ENCODE measurements at regions not wholly inside any gene's neighbourhood (a gene's known extent, or its start where the extent isn't known, plus 50 kb on each side); places are given as distances from the start of the nearest gene placed in this dataset.

DNA sequence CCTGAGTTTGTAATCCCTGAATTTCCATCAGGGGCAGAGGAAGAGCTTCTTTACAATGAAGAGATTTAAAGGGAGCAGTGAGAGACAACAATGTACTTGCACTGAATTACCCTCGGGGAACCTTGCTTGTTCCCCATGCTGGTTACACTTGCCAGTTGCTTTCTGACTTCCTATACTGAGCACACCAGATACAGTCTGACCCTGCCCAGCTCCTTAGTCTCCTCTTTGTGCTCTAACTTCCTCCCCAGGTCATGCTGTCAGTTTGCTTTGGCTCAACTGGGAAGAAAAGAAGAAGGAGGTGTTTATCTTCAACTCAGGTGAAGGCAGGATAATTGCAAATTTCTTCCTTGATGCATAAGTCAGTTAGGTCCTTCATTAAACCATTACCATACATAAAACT is 658.4 kb downstream of the NYAP2 start:
- DNase-seq (ENCODE audit: low spot score) (no peak), FAIRE-seq (no peak)

DNA sequence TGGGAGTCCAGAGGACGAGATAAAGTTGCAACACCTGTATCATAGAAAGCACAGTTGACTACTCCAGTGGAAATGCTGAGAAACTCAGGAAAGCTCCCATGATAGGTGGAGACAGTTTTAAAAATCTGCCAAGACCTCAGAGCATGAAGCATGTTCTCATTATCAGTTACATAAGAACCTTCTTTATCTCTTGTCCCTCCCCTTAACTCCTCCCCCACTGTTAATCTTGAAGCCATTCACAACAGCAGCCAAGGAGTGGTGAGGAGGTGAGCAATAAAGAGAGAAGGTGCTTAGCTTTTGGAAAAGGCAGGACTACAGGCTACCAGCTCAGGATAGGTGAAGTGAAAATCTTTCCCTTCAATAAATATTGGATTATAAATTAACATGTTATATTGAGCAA is 657.9 kb downstream of the NYAP2 start:
- FAIRE-seq (no peak), DNase-seq (ENCODE audit: low spot score) (no peak)

DNA sequence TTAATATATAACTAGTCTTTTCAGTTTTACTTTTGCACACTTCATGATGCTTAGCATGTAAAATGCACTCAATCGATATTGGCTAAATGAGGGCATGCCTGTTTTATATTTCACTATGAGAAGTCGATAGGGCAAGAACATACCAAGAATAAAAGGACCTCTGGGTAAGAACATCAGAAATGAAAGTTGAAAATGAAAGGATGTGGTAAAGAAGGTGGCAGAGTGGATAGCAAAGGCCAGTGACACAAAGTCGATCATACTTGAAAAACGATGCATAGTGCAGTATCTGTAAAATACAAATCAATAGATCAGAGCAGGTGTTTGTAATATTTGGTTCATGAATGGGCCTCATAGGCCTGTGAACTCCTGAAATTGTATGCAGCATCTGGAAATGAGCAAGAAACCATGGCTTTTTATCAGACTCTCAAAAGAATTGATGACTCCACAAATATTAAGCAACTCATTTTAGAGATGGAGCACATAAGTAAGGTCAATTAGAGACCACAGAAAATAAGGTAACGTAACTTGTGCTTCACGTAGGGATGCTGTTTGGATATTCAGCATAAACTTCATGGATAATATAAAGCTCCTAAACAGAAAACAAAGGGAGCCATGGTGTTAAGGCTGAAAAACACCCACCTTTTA is 653.4 kb downstream of the NYAP2 start:
- DNase-seq (ENCODE audit: low spot score) (no peak), FAIRE-seq (no peak)

DNA sequence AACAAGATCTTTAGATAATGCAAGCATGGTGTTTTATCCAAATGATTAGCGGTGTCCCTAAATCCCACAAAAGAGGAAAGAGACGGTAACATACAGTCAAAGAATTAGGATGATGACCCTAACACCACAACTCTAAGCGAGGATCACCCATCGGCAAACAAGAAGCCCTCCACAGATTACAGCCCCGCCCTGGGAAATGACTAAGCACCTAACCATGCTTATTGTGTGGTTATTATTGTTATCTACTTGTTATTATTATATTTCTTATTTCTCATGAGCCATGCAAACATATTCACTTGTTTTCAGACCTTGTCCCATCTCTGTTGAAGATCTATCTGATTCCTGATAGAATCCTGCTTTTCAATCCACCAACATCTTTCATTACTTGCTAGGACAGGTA is 651.3 kb downstream of the NYAP2 start:
- DNase-seq (ENCODE audit: low spot score), result no peak
- FAIRE-seq, result no peak

DNA sequence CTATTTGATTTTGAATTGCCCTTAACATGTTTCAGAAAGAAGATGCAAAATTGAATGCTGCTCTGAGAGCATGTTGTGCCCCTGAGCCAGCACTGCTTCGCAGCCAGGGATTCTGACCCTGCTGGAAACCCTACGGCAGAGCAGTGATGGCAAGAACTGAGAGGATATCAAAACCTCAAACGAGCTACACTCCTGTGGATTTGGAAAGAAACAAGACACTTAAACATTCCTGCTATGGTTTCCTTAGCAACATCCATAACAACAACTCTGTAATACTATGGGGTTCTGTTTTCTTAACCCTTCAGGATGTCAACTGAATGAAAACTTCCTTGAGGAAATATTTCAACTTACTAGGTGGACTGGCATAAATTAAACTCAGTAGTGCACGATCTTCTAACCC is 649.1 kb downstream of the NYAP2 start:
- no peak for FAIRE-seq
- DNase-seq (ENCODE audit: low spot score), result peak; percentile 7

DNA sequence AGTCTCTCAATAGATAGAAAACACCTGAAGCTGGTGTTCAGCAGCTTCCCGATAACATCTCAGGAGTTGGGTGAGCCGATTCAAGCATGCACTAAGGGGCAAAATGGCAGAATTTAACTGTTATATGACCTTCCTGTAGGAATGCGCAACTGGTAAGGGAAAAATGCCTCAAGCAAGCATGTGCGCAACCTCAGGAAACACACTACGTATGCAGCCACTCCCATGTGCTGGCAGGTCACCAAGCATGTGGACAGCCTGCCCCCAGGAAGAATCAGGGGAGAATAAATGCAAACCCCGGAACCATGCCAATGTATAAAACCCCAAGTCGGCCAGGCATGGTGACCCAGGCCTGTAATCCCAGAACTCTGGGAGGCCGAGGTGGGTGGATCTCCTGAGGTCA is 645.6 kb downstream of the NYAP2 start:
- FAIRE-seq (no peak), DNase-seq (ENCODE audit: low spot score) (no peak)

DNA sequence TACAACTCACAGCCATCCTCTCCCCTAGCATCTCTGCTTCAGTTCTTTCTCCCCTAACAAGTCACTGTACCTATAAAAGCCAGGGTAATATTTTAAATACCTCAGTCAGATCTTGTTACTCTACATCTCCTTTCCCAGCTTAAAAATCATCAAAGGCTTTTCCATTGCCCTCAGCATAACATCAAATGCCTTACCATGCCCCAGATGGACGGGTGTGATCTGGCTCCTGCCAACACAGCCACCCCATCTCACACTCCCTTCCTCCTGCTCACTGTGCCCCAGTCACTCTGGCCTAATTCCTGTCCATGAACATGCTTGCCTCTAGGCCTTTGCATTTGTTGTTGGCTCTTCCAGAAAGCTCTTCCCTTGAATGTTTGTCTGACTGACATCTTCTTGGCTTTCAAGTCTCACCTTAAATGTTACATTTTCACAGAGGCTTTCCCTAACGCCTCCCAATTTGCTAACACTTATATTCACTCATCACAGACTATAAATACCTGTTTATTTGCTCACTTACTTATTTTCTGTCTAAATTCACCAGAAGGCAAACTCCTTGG is 640.9 kb downstream of the NYAP2 start:
- no peak for FAIRE-seq
- DNase-seq (ENCODE audit: low spot score), result no peak

DNA sequence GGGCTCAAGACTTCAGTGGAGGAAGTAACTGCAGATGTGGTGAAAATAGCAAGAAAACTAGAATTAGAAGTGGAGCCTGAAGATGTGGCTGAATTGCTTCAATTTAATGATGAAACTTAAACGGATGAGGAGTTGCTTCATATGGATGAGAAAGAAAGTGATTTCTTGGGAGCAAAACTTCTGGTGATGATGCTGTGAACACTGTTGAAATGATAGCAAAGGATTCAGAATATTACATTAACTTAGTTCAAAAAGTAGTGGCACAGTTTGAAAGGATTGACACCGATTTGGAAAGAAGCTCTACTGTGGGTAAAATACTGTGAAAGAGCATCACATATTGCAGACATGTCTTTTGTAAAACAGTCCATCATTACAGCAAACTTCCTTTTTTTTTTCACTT is 638.0 kb downstream of the NYAP2 start:
- no peak for FAIRE-seq
- no peak for DNase-seq (ENCODE audit: low spot score)

DNA sequence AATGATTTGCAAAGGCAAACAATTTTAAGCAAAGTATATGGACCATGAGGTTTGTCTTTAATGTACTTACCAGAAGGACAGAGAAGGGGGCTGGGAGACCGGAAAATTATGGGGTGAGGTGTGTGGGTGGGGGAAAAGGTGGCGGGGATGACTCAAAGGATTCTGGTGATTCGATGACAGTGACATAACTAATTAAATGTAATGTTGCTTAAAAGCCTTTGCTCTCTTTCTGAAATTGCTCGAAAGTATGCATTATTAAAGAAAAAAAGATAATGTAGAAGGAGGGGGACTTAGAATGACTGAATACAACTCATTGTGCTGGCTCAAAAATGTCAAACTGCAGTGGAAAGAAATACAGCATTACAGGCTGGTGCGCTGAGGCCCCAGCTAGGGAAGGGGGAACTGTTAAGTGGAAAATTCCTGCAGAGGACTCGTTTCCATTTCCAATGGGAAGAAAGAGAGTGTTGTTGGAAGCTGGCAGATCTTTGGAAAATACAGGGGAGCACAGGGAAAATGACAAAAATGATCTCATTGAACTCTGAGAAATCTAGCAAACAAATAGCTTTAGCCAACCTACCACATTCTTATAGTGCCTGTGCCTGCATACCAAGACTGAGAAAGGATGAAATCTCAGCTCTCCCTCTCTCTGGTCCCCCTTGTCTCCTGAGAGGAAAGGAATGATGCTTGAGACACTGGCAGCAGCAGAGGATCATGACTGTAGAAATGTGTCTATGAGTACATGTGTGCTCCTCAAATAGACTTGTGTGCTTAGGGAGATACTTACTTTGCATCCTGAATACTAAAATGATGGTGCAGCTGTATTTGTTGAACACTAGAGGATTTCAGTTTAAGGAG is 632.4 kb downstream of the NYAP2 start:
- DNase-seq (ENCODE audit: low spot score) (no peak), FAIRE-seq (no peak)

DNA sequence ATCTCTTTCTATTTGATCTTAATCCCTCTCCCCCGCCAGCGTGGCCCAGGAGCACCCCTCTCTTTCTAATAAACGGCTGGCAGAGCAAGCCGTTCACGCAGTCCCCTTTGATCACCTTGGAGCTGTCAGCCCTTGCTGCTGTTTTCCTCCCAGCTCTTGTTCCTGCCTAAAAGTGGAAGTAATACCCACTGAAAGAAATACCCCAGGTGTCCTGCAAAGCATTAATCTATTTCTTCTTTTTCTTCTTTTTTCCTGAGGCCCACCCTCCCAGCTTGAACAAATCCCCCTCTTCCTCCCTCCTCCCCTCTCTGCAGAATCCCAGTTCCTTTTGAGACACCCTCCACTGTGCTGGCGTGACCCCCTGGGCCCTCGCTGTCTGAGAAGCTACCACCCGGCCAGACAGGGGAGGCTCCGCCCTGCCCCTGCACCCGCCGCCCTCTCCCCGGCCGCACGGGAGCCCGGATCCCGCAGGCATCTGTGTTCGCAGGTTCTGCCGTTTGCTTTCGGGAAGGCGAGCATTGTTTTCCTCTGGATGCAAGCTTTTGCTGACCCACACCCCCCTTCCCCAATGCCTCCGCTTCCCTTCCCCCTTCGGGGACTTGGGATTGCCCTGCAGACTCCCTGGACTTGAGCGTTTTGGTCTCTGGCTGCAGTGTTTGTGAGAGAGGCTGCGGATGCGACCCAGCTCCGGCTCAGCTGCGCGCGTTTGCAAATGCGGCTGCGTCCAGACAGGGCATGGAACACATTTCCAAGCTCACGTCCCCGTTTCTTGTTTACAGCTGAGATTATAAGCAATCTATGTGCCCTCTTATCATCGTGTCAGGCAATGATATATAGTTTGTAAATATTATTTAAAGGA is 631.5 kb downstream of the NYAP2 start:
- FAIRE-seq (no peak), DNase-seq (ENCODE audit: low spot score) (peak; percentile 17)

DNA sequence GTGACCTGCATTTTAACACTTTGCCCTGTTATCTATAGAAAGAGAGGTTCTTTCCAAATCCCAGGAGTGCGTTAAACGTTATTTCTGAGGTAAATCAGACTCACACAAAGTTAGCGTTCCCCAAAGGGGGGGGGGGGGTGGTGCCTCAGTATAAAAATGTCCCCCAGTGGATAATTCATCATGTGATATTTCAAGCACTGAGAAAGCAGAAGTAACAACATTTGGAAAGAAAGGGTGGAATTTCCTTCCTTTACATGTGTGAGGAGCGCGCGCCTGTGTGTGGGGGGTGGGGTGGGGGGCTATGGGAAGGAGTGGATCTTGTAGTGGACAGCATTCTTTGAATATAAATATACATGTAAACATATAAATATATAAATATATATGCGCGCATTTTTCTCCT is 630.9 kb downstream of the NYAP2 start:
- DNase-seq (ENCODE audit: low spot score) (no peak), FAIRE-seq (no peak)

DNA sequence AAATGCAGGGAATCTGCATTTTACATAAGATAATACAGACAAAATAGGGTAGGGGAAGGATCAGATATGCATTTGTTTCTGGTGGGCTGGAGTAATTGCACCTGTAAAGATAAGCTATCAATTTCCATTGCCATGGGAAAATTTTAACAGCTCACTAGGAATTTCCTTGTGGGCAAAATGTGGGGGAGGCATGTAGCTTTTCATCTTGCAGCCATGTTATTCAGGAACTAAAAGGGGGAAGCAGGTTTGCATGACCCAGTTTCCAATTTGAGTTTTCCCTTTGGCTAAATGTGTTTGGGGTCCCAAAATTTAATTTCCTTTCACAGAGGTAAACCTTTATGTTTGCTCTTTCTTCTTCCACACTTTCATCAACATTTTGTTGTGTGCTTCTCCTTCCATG is 624.4 kb downstream of the NYAP2 start:
- DNase-seq (ENCODE audit: low spot score) (no peak), FAIRE-seq (no peak)

DNA sequence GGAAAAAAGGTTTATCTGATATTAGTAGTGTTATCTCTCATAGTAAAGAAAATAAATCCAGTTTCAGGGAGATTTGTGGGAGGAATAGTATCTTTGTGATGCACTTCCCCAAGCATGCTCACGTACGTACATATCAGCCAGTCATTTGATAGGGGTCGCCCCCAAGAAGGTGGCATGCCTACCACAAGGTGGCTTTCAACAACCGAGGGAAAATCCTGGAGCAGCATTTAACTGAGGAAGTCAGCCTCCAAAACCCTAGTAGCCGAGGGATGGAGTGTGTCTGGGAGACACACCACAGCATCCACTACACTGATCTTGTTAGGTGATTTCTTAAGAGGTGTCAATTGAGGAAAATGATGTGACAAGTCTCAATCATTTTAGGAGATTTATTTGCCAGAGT is 623.9 kb downstream of the NYAP2 start:
- no peak for FAIRE-seq

DNA sequence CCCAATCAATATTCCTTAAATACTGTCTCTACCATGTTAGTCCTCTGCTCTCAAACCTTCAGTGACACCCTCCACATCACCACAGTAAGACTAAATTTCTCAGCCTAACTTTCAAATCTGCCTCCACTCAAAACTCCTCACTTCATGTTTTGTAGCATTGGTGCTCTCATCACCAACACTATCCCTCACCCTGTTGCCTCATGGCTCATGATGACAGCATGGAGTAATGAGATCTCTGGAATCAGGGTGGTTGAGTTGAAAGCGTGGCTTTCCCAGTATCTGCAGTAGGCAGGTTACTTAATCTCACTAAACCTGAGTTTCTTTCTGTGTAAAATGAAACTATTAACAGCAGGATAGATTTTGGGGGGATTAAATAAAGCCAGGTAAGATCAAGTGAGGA is 621.4 kb downstream of the NYAP2 start:
- DNase-seq (ENCODE audit: low spot score) (no peak), FAIRE-seq (no peak)

More for the DNA sequence above, 623.9 kb downstream of the NYAP2 start:
- DNase-seq (ENCODE audit: low spot score), result no peak

DNA sequence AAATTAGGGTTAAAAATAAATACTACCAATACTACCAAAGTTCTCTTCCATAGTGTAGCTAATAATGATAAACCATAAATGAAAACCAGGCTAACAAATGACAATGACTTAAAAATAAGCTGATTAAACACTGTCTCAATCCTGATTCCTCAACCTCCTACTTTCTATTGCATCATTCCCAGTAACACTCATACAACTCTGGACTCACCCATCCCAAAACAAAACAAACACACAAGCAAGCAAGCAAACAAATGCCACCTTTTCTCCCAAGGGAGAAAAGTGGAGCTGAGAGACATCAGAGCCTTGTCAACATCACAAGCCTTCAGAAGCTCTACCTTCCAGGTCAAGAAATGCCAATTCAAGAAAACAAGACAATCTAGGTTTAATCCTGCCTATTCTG is 620.7 kb downstream of the NYAP2 start:
- DNase-seq (ENCODE audit: low spot score) (no peak), FAIRE-seq (no peak)

DNA sequence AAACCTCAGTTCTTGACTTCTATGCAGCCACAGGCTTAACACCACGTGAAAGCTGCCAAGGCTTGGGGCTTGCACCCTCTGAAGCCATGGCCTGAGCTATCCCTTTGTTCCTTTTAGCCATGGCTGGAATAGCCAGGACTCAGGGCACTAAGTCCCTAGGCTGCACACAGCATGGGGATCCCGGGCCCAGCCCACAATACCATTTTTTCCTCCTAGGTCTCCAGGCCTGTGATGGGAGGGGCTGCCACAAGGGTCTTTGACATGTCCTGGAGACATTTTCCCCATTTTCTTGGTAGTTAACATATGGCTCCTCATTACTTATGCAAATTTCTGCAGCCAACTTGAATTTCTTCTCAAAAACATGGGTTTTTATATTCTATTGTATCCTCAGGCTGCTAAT is 619.1 kb downstream of the NYAP2 start:
- DNase-seq (ENCODE audit: low spot score), result no peak
- FAIRE-seq, result no peak

DNA sequence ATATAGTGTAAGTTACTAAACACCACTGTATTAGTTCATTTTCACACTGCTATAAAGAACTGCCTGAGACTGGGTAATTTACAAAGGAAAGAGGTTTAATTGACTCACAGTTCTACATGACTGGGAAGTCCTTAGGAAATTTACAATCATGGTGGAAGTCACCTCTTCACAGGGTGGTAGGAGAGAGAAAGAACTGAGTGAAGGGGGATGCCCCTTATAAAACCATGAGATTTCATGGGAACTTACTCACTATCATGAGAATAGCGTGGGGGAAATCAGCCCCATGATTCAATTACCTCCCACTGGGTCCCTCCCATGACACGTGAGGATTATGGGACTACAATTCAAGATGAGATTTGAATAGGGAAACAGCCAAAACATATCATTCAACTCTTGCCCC is 618.0 kb downstream of the NYAP2 start:
- DNase-seq (ENCODE audit: low spot score) (no peak), FAIRE-seq (no peak)

DNA sequence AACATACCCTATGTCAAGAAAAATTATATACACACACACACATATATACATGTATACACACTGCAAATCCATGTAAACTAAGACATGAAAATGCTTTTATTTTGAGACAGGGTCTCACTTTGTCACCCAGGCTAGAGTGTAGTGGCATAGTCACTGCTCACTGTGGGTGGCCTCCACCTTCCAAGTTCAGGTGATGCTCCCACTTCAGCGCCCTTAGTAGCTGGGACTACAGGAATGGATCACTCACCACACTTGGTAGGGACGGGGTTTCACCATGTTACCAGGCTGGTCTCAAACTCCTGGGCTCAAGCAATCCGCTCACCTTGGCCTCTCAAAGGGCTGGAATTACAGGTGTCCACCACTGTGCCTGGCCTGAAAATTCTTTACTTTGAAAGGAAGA is 617.6 kb downstream of the NYAP2 start:
- FAIRE-seq (no peak), DNase-seq (ENCODE audit: low spot score) (no peak)

DNA sequence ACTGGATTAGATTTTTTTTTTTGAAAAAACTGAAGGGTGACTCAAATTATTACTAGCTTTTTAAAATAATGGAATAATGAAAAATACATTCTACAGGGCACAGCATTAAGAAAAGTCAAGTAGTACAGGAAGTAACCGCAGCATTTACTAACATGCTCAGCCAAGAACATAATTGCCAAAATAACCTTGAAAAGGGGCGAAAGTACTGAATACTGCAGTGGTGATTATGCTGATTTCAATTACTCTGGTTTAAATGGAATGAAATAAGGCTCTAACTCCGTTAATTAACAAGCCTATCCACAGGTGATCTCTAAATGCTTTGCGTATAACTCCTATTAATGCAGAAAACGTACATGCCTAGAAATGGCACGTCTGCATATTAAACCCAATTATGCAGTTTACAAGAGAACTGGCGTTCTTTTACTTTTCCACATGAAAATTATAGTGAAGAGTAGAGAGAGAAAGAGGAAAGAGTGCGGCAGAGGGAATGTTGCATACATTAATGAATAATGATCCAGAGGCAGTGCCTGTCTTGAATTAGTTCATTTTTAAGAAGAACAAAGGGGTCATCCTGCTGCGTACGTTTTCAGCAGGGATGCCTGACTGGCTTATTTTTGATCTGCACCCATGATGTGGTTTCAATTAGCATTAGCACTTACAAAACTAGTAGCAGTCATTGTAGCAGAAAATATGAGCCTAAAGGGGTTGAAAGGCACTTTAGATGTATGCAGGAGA is 612.4 kb downstream of the NYAP2 start:
- DNase-seq (ENCODE audit: low spot score), result no peak
- FAIRE-seq, result no peak

DNA sequence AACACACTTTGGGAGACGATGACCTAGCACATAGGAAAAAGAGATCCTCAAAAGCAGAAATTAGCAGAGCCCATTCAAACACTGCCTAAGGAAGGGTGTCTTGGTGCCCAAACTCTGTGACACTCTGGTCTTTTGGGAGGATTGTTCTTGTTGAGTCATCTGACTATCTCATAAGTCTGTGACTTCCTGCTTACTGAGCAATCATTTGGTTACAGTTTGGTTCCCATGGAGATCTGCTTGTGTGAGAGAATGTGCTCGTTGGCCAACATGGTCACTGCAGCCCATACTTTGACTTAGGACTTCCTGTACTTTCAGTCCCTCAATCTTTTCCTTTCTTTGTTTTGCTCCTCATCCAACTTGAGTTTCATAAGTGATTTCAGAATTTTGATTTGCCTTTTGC is 602.9 kb downstream of the NYAP2 start:
- no peak for FAIRE-seq

DNA sequence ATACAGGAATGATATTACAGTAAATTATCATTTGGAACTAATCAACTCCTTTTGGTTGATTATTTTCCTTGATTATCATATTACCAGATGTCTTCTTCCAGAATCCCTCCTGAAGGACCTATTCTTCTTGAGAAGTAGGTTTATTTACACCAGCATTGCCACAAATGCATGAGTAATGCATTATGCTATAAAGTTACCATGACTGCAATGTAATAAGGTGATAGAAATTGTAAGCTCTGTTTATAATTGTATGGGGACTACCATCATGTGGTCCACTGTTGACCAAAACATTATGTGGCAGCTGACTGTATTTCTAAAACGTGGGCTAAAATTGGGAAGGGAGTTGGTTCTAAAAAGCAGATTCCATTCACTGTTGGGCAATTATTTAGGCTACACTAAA is 602.2 kb downstream of the NYAP2 start:
- DNase-seq (ENCODE audit: low spot score) (no peak), FAIRE-seq (no peak)

More for the DNA sequence above, 602.9 kb downstream of the NYAP2 start:
- DNase-seq (ENCODE audit: low spot score), result peak; percentile 84
